Caco-2 (cell line): ENCODE measurements at regions not wholly inside any gene's neighbourhood (a gene's known extent, or its start where the extent isn't known, plus 50 kb on each side); places are given as distances from the start of the nearest gene placed in this dataset.

Source experiments
- BruUV-seq: library from RNA; stranded (reverse); fragments of 400-500 nt; replicated peaks from 2 replicates; lab custom pipeline; 2021; lab: Mats Ljungman, UMichigan
- CTCF ChIA-PET: fragments of 300-600 bp; sonication (Branson Sonifier 250); formaldehyde crosslinking; loops from one replicate; lab custom pipeline; 2022; ENCODE audit warnings: antibody characterized with exemption; lab: Charles Lee
- POLR2A ChIA-PET: fragments of 300-600 bp; sonication (Branson Sonifier 250); formaldehyde crosslinking; loops from one replicate; lab custom pipeline; 2022; ENCODE audit warnings: antibody characterized with exemption; lab: Charles Lee
- DNase-seq, 2 experiments: peaks; one replicate each; pipeline versions ENCODE4 v3.0.0 to v3.0.0-alpha.2; 2020 to 2022
- H3K27me3 ChIP-seq: replicated peaks from 2 replicates; pipeline ENCODE4 v1.6.0; 2011; ENCODE audit warnings: low read length; ENCODE audit not compliant: control insufficient read depth, insufficient read depth
- H3K36me3 ChIP-seq: 2 replicates; pipeline ENCODE4 v1.5.1; 2011; ENCODE audit warnings: low read length; ENCODE audit not compliant: control insufficient read depth, insufficient read depth
- H3K4me1 ChIP-seq: fragments of 250-450 bp; sonication (Bioruptor Pico); 2 replicates; pipeline ENCODE4 v1.5.1; 2020; ENCODE audit warnings: mild to moderate bottlenecking
- H3K4me3 ChIP-seq: 2 replicates; pipeline ENCODE4 v1.5.1; 2011; ENCODE audit warnings: low read depth, mild to moderate bottlenecking, control low read depth, low read length
- H3K9me3 ChIP-seq: fragments of 250-450 bp; sonication (Bioruptor Pico); 2 replicates; pipeline ENCODE4 v1.5.1; 2020; ENCODE audit warnings: mild to moderate bottlenecking, moderate library complexity
- H3K27ac Mint-ChIP-seq: one replicate; pipeline ENCODE4 v1.8.0; 2022; ENCODE audit warnings: mixed read lengths; ENCODE audit not compliant: unreplicated experiment
- H3K27me3 Mint-ChIP-seq: one replicate; pipeline ENCODE4 v1.8.0; 2022; ENCODE audit warnings: mixed read lengths; ENCODE audit not compliant: insufficient read depth, unreplicated experiment
- H3K36me3 Mint-ChIP-seq: one replicate; pipeline ENCODE4 v1.8.0; 2022; ENCODE audit warnings: mild to moderate bottlenecking, mixed read lengths; ENCODE audit not compliant: insufficient read depth, unreplicated experiment
- H3K4me1 Mint-ChIP-seq: one replicate; pipeline ENCODE4 v1.8.0; 2022; ENCODE audit warnings: low read depth, mixed read lengths; ENCODE audit not compliant: unreplicated experiment
- H3K4me3 Mint-ChIP-seq: one replicate; pipeline ENCODE4 v1.8.0; 2022; ENCODE audit warnings: mild to moderate bottlenecking, moderate library complexity, mixed read lengths; ENCODE audit not compliant: unreplicated experiment
- H3K9me3 Mint-ChIP-seq: one replicate; pipeline ENCODE4 v1.8.0; 2022; ENCODE audit warnings: mixed read lengths; ENCODE audit not compliant: unreplicated experiment
- CTCF ChIP-seq, 2 experiments: fragments of 200-600 bp in 1 of 2; IDR thresholded peaks; 1 replicate in 1 of 2; 2 replicates in 1 of 2; pipeline versions ENCODE4 v1.5.1 to v1.8.0; 2011 to 2022; ENCODE audit warnings: antibody characterized with exemption in 1 of 2, control low read depth in 1 of 2, inconsistent platforms in 1 of 2, low read depth in 1 of 2, low read length in 1 of 2, mild to moderate bottlenecking in 1 of 2, moderate library complexity in 1 of 2; ENCODE audit not compliant: insufficient read depth in 1 of 2, severe bottlenecking in 1 of 2, unreplicated experiment in 1 of 2
- intact Hi-C: fragments of 100-400 bp; cut with micrococcal nuclease; formaldehyde crosslinking; loops from one replicate; pipeline ENCODE4 v1.10.0; 2022; ENCODE audit not compliant: unreplicated experiment

DNA sequence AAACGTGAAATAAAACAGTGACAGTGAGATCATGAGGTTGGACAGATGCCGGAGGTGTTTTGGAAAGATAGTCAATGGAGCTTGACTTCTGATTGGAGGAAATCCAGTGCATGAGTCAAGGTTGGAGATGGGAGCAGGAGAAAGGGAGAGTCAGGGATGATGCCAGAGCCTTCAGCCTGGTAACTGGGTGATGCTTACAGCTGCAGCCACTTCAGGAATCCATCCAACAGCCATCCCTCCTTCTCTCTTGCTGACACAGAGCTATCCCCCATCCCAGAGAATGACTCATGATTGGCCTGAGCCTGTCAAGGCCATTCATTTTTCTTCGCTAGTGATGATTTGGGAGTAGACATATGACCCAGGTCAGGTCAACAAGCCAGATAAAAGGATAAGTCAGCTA is 112.8 kb downstream of the SAMD5 start:
- no peaks in the 10 kb centered on the region for H3K9me3 ChIP-seq
- H3K4me3 ChIP-seq, result no peak overlapping the region
- CTCF ChIA-PET, result no interaction called here
- POLR2A ChIA-PET, result no interaction called here
- Mint-ChIP-seq H3K36me3 (no peaks in the 10 kb centered on the region), H3K4me3 (no peak overlapping the region), H3K27ac (no peak overlapping the region), H3K4me1 (peaks cover 15% of the 10 kb centered on the region), H3K9me3 (no peaks in the 10 kb centered on the region), H3K27me3 (no peaks in the 10 kb centered on the region)
- H3K36me3 ChIP-seq, result no peaks in the 10 kb centered on the region
- no peaks in the 10 kb centered on the region for H3K27me3 ChIP-seq
- no TSS peak for BruUV-seq
- DNase-seq, result no peak
- no peaks in the 10 kb centered on the region for H3K4me1 ChIP-seq
- TF ChIP-seq CTCF (IDR thresholded peaks at IDR 0.05; ENCODE audit: insufficient read depth in 1 of 2, low read depth in 1 of 2, low read length in 1 of 2, severe bottlenecking in 1 of 2, unreplicated experiment in 1 of 2), result no peak
- intact Hi-C loops, result no loop called here

GRCh38 chr6:147621961-147622360 is 113.5 kb downstream of the SAMD5 start:
- Histone ChIP-seq H3K9me3 (no peaks in the 10 kb centered on the region), H3K27me3 (no peaks in the 10 kb centered on the region), H3K36me3 (no peaks in the 10 kb centered on the region), H3K4me3 (no peak overlapping the region), H3K4me1 (no peaks in the 10 kb centered on the region)
- no peaks in the 10 kb centered on the region for H3K9me3 Mint-ChIP-seq
- BruUV-seq, result no TSS peak
- no peaks in the 10 kb centered on the region for H3K36me3 Mint-ChIP-seq
- peaks cover 15% of the 10 kb centered on the region for H3K4me1 Mint-ChIP-seq
- no peak overlapping the region for H3K27ac Mint-ChIP-seq
- no peaks in the 10 kb centered on the region for H3K27me3 Mint-ChIP-seq
- intact Hi-C loops, result no loop called here
- ChIA-PET CTCF (no interaction called here), POLR2A (no interaction called here)
- no peak for TF ChIP-seq CTCF (IDR thresholded peaks at IDR 0.05; ENCODE audit: insufficient read depth in 1 of 2, low read depth in 1 of 2, low read length in 1 of 2, severe bottlenecking in 1 of 2, unreplicated experiment in 1 of 2)
- DNase-seq, result no peak
- no peak overlapping the region for H3K4me3 Mint-ChIP-seq

DNA sequence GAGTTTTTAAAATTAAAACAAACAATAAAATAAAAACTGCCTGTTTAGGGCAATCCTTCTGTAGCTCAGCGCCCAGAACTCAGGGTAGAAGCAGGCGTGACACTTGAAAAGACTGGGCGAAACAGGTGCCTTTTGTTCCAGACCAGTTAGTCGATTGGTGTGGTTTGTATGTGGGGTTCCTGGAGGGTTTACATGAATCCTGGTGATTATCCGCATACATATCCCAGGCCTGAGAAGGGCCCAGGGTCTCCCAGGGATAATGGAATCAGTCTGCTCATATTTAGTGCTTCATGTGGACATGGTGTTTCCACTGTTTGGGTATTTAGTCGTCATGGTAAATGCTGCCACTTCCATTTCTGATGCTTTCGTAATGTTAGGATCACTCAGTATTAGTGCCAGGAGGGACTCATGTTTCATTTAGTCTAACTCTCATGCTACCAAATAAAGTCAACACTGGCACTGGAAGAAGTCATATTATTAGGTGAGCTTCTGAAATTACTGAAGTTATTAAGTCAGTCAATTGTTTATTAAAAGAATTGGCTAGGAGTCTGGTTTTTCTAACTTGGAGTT is 116.5 kb downstream of the SAMD5 start:
- Mint-ChIP-seq H3K36me3 (no peaks in the 10 kb centered on the region), H3K27me3 (no peaks in the 10 kb centered on the region), H3K27ac (no peak overlapping the region), H3K4me1 (peaks cover 6% of the 10 kb centered on the region), H3K4me3 (no peak overlapping the region), H3K9me3 (no peaks in the 10 kb centered on the region)
- Histone ChIP-seq H3K4me1 (0 out of 2 replicates have a peak, but pooled peaks cover 4% of the 10 kb centered on the region), H3K27me3 (no peaks in the 10 kb centered on the region), H3K4me3 (no peak overlapping the region), H3K36me3 (no peaks in the 10 kb centered on the region), H3K9me3 (no peaks in the 10 kb centered on the region)
- intact Hi-C loops, result no loop called here
- BruUV-seq, result no TSS peak
- ChIA-PET POLR2A (no interaction called here), CTCF (no interaction called here)
- DNase-seq, result no peak
- no peak for TF ChIP-seq CTCF (IDR thresholded peaks at IDR 0.05; ENCODE audit: insufficient read depth in 1 of 2, low read depth in 1 of 2, low read length in 1 of 2, severe bottlenecking in 1 of 2, unreplicated experiment in 1 of 2)
